Nephron (organoid): ENCODE measurements at regions not wholly inside any gene's neighbourhood (a gene's known extent, or its start where the extent isn't known, plus 50 kb on each side); places are given as distances from the start of the nearest gene placed in this dataset.

Experiments used
- H3K27ac Mint-ChIP-seq, 3 experiments: 2 replicates each; pipeline ENCODE4 v1.8.0; 2020; ENCODE audit warnings: mixed read lengths in 3 of 3, mild to moderate bottlenecking in 2 of 3, moderate library complexity in 1 of 3
- H3K27me3 Mint-ChIP-seq: 2 replicates; pipeline ENCODE4 v1.8.0; 2021; ENCODE audit warnings: low read depth, mild to moderate bottlenecking, moderate library complexity, mixed read lengths
- H3K36me3 Mint-ChIP-seq: 2 replicates; pipeline ENCODE4 v1.8.0; 2020; ENCODE audit warnings: low read depth, mixed read lengths
- H3K4me1 Mint-ChIP-seq: 2 replicates; pipeline ENCODE4 v1.8.0; 2020; ENCODE audit warnings: mixed read lengths
- H3K4me3 Mint-ChIP-seq, 3 experiments: 2 replicates each; pipeline ENCODE4 v1.8.0; 2020; ENCODE audit warnings: mild to moderate bottlenecking in 3 of 3, mixed read lengths in 3 of 3, moderate library complexity in 2 of 3
- H3K9me3 Mint-ChIP-seq: 2 replicates; pipeline ENCODE4 v1.8.0; 2020; ENCODE audit warnings: mixed read lengths
- CTCF ChIP-seq, 3 experiments: fragments of 200-600 bp; sonication (generic); IDR thresholded peaks; one replicate each; pipeline ENCODE4 v1.5.0; 2021; ENCODE audit warnings: antibody characterized with exemption in 3 of 3; ENCODE audit not compliant: unreplicated experiment in 3 of 3

- Mint-ChIP-seq H3K9me3 (peaks cover 6% of the 10 kb centered on the region), H3K36me3 (no peaks in the 10 kb centered on the region), H3K27me3 (peaks cover 5% of the 10 kb centered on the region), H3K4me3 (no peak overlapping the region), H3K4me1 (peaks cover 5% of the 10 kb centered on the region), H3K27ac (peak overlapping the region in 2 of 3 experiments; percentile 27 to 29)
- TF ChIP-seq CTCF (IDR thresholded peaks at IDR 0.05; ENCODE audit: unreplicated experiment in 3 of 3): no peak
Observed at GRCh38 chr6:74534465-74535211, 671.2 kb downstream of the COL12A1 start.

- Mint-ChIP-seq H3K27me3 (peaks cover 3% of the 10 kb centered on the region), H3K4me1 (no peaks in the 10 kb centered on the region), H3K4me3 (no peak overlapping the region), H3K9me3 (peaks cover 19% of the 10 kb centered on the region), H3K27ac (no peak overlapping the region), H3K36me3 (no peaks in the 10 kb centered on the region)
- no peak for TF ChIP-seq CTCF (IDR thresholded peaks at IDR 0.05; ENCODE audit: unreplicated experiment in 3 of 3)
Observed at GRCh38 chr6:74519163-74519562, 686.7 kb downstream of the COL12A1 start.

- H3K27ac Mint-ChIP-seq: no peak overlapping the region
Observed at GRCh38 chr6:74518035-74518434, 687.8 kb downstream of the COL12A1 start.

GRCh38 chr6:74510878-74511277 is 695.0 kb downstream of the COL12A1 start:
- Mint-ChIP-seq H3K4me1 (no peaks in the 10 kb centered on the region), H3K27me3 (no peaks in the 10 kb centered on the region), H3K27ac (no peak overlapping the region), H3K9me3 (peaks cover 51% of the 10 kb centered on the region), H3K4me3 (no peak overlapping the region), H3K36me3 (no peaks in the 10 kb centered on the region)
- TF ChIP-seq CTCF (IDR thresholded peaks at IDR 0.05; ENCODE audit: unreplicated experiment in 3 of 3): no peak

More at GRCh38 chr6:74518035-74518434, 687.8 kb downstream of the COL12A1 start:
- peaks cover 3% of the 10 kb centered on the region for H3K27me3 Mint-ChIP-seq
- peaks cover 22% of the 10 kb centered on the region for H3K9me3 Mint-ChIP-seq
- TF ChIP-seq CTCF (IDR thresholded peaks at IDR 0.05; ENCODE audit: unreplicated experiment in 3 of 3): no peak
- no peaks in the 10 kb centered on the region for H3K4me1 Mint-ChIP-seq
- H3K4me3 Mint-ChIP-seq: no peak overlapping the region
- H3K36me3 Mint-ChIP-seq: no peaks in the 10 kb centered on the region

- H3K4me3 Mint-ChIP-seq: no peak overlapping the region
- no peak for TF ChIP-seq CTCF (IDR thresholded peaks at IDR 0.05; ENCODE audit: unreplicated experiment in 3 of 3)
- no peaks in the 10 kb centered on the region for H3K27me3 Mint-ChIP-seq
- H3K9me3 Mint-ChIP-seq: peaks cover 54% of the 10 kb centered on the region
- no peak overlapping the region for H3K27ac Mint-ChIP-seq
- peaks cover 5% of the 10 kb centered on the region for H3K36me3 Mint-ChIP-seq
- no peaks in the 10 kb centered on the region for H3K4me1 Mint-ChIP-seq
Observed at GRCh38 chr6:74507649-74508048, 698.2 kb downstream of the COL12A1 start.

- peaks cover 5% of the 10 kb centered on the region for H3K36me3 Mint-ChIP-seq
- H3K4me1 Mint-ChIP-seq: no peaks in the 10 kb centered on the region
Observed at GRCh38 chr6:74505391-74505790, 700.5 kb downstream of the COL12A1 start.

More at GRCh38 chr6:74505391-74505790, 700.5 kb downstream of the COL12A1 start:
- Mint-ChIP-seq H3K4me3 (no peak overlapping the region), H3K9me3 (peaks cover 46% of the 10 kb centered on the region), H3K27ac (no peak overlapping the region), H3K27me3 (no peaks in the 10 kb centered on the region)
- TF ChIP-seq CTCF (IDR thresholded peaks at IDR 0.05; ENCODE audit: unreplicated experiment in 3 of 3): no peak
